H9 (cell line): ENCODE measurements at regions not wholly inside any gene's neighbourhood (a gene's known extent, or its start where the extent isn't known, plus 50 kb on each side); places are given as distances from the start of the nearest gene placed in this dataset.

Experiments
- DNase-seq: peaks from one replicate; pipeline ENCODE4 v3.0.0-alpha.2; 2017
- H2AFZ ChIP-seq: one replicate; pipeline ENCODE4 v1.6.1; 2013; ENCODE audit warnings: mild to moderate bottlenecking, low read length, control low read depth, moderate library complexity
- H2AK5ac ChIP-seq: 2 replicates; pipeline ENCODE4 v1.6.1; 2013; ENCODE audit warnings: low read length, control low read depth, mixed read lengths; ENCODE audit not compliant: insufficient read length
- H2BK120ac ChIP-seq: one replicate; pipeline ENCODE4 v1.6.1; 2013; ENCODE audit warnings: low read depth, mild to moderate bottlenecking, low read length, control low read depth, inconsistent platforms; ENCODE audit not compliant: poor library complexity, severe bottlenecking
- H2BK12ac ChIP-seq: 2 replicates; pipeline ENCODE4 v1.6.1; 2013; ENCODE audit warnings: low read length, control low read depth, mixed read lengths, low read depth; ENCODE audit not compliant: insufficient read length
- H2BK15ac ChIP-seq: 2 replicates; pipeline ENCODE4 v1.6.1; 2013; ENCODE audit warnings: low read depth, low read length, control low read depth
- H2BK20ac ChIP-seq: one replicate; pipeline ENCODE4 v1.6.1; 2013; ENCODE audit warnings: low read depth, mild to moderate bottlenecking, low read length, control low read depth, inconsistent platforms; ENCODE audit not compliant: poor library complexity, severe bottlenecking
- H2BK5ac ChIP-seq: 2 replicates; pipeline ENCODE4 v1.6.1; 2013; ENCODE audit warnings: low read length, control low read depth, mixed read lengths; ENCODE audit not compliant: insufficient read length
- H3K14ac ChIP-seq: 2 replicates; pipeline ENCODE4 v1.6.1; 2013; ENCODE audit warnings: low read length, control low read depth; ENCODE audit not compliant: insufficient read depth
- H3K18ac ChIP-seq: 2 replicates; pipeline ENCODE4 v1.6.1; 2013; ENCODE audit warnings: low read depth, mild to moderate bottlenecking, mixed read lengths, low read length, control low read depth; ENCODE audit not compliant: insufficient read length
- H3K23ac ChIP-seq: 2 replicates; pipeline ENCODE4 v1.6.1; 2013; ENCODE audit warnings: low read length, control low read depth, mixed read lengths, low read depth; ENCODE audit not compliant: insufficient read length
- H3K23me2 ChIP-seq: 2 replicates; pipeline ENCODE4 v1.6.1; 2013; ENCODE audit warnings: low read depth, mild to moderate bottlenecking, mixed read lengths, low read length, control low read depth; ENCODE audit not compliant: insufficient read length, poor library complexity, severe bottlenecking
- H3K27ac ChIP-seq: 2 replicates; pipeline ENCODE4 v1.5.1; 2013; ENCODE audit warnings: low read length, control low read depth, mixed read lengths, low read depth; ENCODE audit not compliant: insufficient read length
- H3K27me3 ChIP-seq: 2 replicates; pipeline ENCODE4 v1.6.1; 2013; ENCODE audit warnings: low read length, control low read depth, inconsistent platforms; ENCODE audit not compliant: insufficient read depth
- H3K4ac ChIP-seq: 2 replicates; pipeline ENCODE4 v1.6.1; 2013; ENCODE audit warnings: low read depth, mild to moderate bottlenecking, control low read depth, inconsistent platforms, low read length, moderate library complexity
- H3K4me1 ChIP-seq: 2 replicates; pipeline ENCODE4 v1.6.1; 2013; ENCODE audit warnings: low read length, control low read depth, inconsistent platforms; ENCODE audit not compliant: insufficient read depth
- H3K4me2 ChIP-seq: 2 replicates; pipeline ENCODE4 v1.6.1; 2013; ENCODE audit warnings: low read length, control low read depth, mixed read lengths; ENCODE audit not compliant: insufficient read length, insufficient read depth
- H3K56ac ChIP-seq: 2 replicates; pipeline ENCODE4 v1.6.1; 2013; ENCODE audit warnings: low read depth, mild to moderate bottlenecking, mixed read lengths, low read length, control low read depth; ENCODE audit not compliant: insufficient read length
- H3K79me1 ChIP-seq: 2 replicates; pipeline ENCODE4 v1.6.1; 2013; ENCODE audit warnings: low read depth, mild to moderate bottlenecking, moderate library complexity, low read length, control low read depth, inconsistent platforms; ENCODE audit not compliant: insufficient read depth, poor library complexity, severe bottlenecking
- H3K79me2 ChIP-seq: 2 replicates; pipeline ENCODE4 v1.6.1; 2013; ENCODE audit warnings: low read length, control low read depth, inconsistent platforms; ENCODE audit not compliant: insufficient read depth
- H3K9ac ChIP-seq: 2 replicates; pipeline ENCODE4 v1.6.1; 2013; ENCODE audit warnings: low read length, control low read depth, mixed read lengths; ENCODE audit not compliant: insufficient read length; ENCODE audit errors: extremely low read depth
- H3K9me3 ChIP-seq: one replicate; pipeline ENCODE4 v1.6.1; 2013; ENCODE audit warnings: low read depth, low read length, inconsistent platforms; ENCODE audit not compliant: control insufficient read depth
- H3T11ph ChIP-seq: one replicate; pipeline ENCODE4 v1.6.1; 2013; ENCODE audit warnings: mild to moderate bottlenecking, low read length, control low read depth, inconsistent platforms
- H4K20me1 ChIP-seq: one replicate; pipeline ENCODE4 v1.6.1; 2013; ENCODE audit not compliant: control insufficient read depth, insufficient read length, insufficient read depth
- H4K5ac ChIP-seq: 2 replicates; pipeline ENCODE4 v1.6.1; 2013; ENCODE audit warnings: low read depth, mild to moderate bottlenecking, mixed read lengths, low read length, control low read depth; ENCODE audit not compliant: insufficient read length
- H4K8ac ChIP-seq: replicated peaks from 2 replicates; pipeline ENCODE4 v1.6.1; 2013; ENCODE audit warnings: low read length, control low read depth, mixed read lengths, low read depth; ENCODE audit not compliant: insufficient read length
- H4K91ac ChIP-seq: 2 replicates; pipeline ENCODE4 v1.6.1; 2013; ENCODE audit warnings: low read depth, mild to moderate bottlenecking, moderate library complexity, mixed read lengths, low read length, control low read depth; ENCODE audit not compliant: insufficient read length
- H3K27ac Mint-ChIP-seq, 3 experiments: 2 replicates in 2 of 3; 3 replicates in 1 of 3; pipeline ENCODE4 v1.8.0; 2020 to 2021; ENCODE audit warnings: mixed read lengths in 3 of 3, mild to moderate bottlenecking in 1 of 3, moderate library complexity in 1 of 3
- H3K27me3 Mint-ChIP-seq: 2 replicates; pipeline ENCODE4 v1.8.0; 2021; ENCODE audit warnings: low read depth, mild to moderate bottlenecking, moderate library complexity, mixed read lengths
- H3K36me3 Mint-ChIP-seq, 3 experiments: 2 replicates in 2 of 3; 3 replicates in 1 of 3; pipeline ENCODE4 v1.8.0; 2020 to 2021; ENCODE audit warnings: low read depth in 3 of 3, mixed read lengths in 3 of 3; ENCODE audit not compliant: insufficient read depth in 1 of 3
- H3K4me1 Mint-ChIP-seq, 2 experiments: 2 replicates each; pipeline ENCODE4 v1.8.0; 2020; ENCODE audit warnings: mixed read lengths in 2 of 2
- H3K4me3 Mint-ChIP-seq, 2 experiments: 2 replicates in 1 of 2; 3 replicates in 1 of 2; pipeline ENCODE4 v1.8.0; 2020 to 2021; ENCODE audit warnings: mild to moderate bottlenecking in 2 of 2, mixed read lengths in 2 of 2, moderate library complexity in 1 of 2
- H3K9me3 Mint-ChIP-seq, 2 experiments: 2 replicates in 1 of 2; 3 replicates in 1 of 2; pipeline ENCODE4 v1.8.0; 2020; ENCODE audit warnings: mild to moderate bottlenecking in 2 of 2, mixed read lengths in 2 of 2, moderate library complexity in 1 of 2
- WGBS: extraction: QIAGEN DNeasy Blood & Tissue Kit; methylation state at CpG from one replicate; pipeline ENCODE4 v1.1.7; 2013; ENCODE audit warnings: missing lambda C conversion rate, low lambda C conversion rate, mixed read lengths; ENCODE audit not compliant: insufficient read length; ENCODE audit errors: extremely low coverage; 5-methylcytosine and 5-hydroxymethylcytosine counted together
- TF ChIP-seq, protein P1 (sequence below): fragments of 200-600 bp; sonication (generic); conservative IDR thresholded peaks from 3 replicates; pipeline ENCODE4 v1.8.0; 2021; ENCODE audit warnings: antibody characterized with exemption, mild to moderate bottlenecking

DNA sequence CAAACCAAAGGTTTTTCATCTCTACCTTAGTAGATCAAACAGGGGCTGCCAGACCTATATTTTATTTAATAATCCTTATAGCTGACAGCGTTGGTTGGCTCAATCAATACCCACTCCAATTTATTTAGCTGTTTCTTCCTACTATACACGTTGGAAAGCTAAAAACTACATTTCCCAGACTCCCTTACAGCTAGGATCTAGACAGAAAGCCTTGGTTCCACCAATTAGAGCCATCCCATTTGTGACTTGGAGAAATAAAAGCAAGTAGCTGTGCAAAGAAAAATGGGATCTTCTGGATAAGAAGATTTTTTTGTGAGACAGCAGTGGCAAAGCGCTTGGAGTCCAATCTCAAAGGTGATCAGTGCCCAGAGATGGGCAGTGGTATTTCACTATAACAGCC lies 331.3 kb upstream of the MEIS1 start:
- no peak overlapping the region for H3K4ac ChIP-seq
- no peak overlapping the region for H2BK5ac ChIP-seq
- no peaks in the 10 kb centered on the region for H3K9me3 Mint-ChIP-seq
- no peak overlapping the region for H3K27ac ChIP-seq
- H2AFZ ChIP-seq = no peak overlapping the region
- H3K9ac ChIP-seq = no peak overlapping the region
- H2BK15ac ChIP-seq = no peak overlapping the region
- no peak overlapping the region for H3K23ac ChIP-seq
- H4K20me1 ChIP-seq = no peaks in the 10 kb centered on the region
- no peak overlapping the region for H2BK12ac ChIP-seq
- no peak overlapping the region for H3K4me3 Mint-ChIP-seq
- H3K79me1 ChIP-seq = no peaks in the 10 kb centered on the region
- no peaks in the 10 kb centered on the region; a peak in 1 of 7 replicates for H3K36me3 Mint-ChIP-seq
- H4K91ac ChIP-seq = no peak overlapping the region
- no peak for DNase-seq
- H3K27me3 ChIP-seq = no peaks in the 10 kb centered on the region
- H3K4me1 ChIP-seq = no peaks in the 10 kb centered on the region
- TF ChIP-seq, protein P1, sequence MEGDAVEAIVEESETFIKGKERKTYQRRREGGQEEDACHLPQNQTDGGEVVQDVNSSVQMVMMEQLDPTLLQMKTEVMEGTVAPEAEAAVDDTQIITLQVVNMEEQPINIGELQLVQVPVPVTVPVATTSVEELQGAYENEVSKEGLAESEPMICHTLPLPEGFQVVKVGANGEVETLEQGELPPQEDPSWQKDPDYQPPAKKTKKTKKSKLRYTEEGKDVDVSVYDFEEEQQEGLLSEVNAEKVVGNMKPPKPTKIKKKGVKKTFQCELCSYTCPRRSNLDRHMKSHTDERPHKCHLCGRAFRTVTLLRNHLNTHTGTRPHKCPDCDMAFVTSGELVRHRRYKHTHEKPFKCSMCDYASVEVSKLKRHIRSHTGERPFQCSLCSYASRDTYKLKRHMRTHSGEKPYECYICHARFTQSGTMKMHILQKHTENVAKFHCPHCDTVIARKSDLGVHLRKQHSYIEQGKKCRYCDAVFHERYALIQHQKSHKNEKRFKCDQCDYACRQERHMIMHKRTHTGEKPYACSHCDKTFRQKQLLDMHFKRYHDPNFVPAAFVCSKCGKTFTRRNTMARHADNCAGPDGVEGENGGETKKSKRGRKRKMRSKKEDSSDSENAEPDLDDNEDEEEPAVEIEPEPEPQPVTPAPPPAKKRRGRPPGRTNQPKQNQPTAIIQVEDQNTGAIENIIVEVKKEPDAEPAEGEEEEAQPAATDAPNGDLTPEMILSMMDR = no peak
- H3K4me2 ChIP-seq = no peak overlapping the region
- H2AK5ac ChIP-seq = no peak overlapping the region
- H3T11ph ChIP-seq = no peak overlapping the region
- H4K5ac ChIP-seq = no peak overlapping the region
- H3K79me2 ChIP-seq = no peaks in the 10 kb centered on the region
- no peaks in the 10 kb centered on the region for H3K23me2 ChIP-seq
- H3K9me3 ChIP-seq = no peaks in the 10 kb centered on the region
- WGBS = no CpG with 5 or more reads among the region's 3 CpGs
- no peaks in the 10 kb centered on the region for H3K27me3 Mint-ChIP-seq
- H2BK120ac ChIP-seq = no peak overlapping the region
- no peak overlapping the region for H3K14ac ChIP-seq
- no peak overlapping the region for H3K18ac ChIP-seq
- H3K4me1 Mint-ChIP-seq = peaks cover 0 to 9% of the 10 kb centered on the region in 2 experiments; a peak in 3 of 4 replicates
- no peak overlapping the region for H3K56ac ChIP-seq
- H4K8ac ChIP-seq = no peak overlapping the region
- H3K27ac Mint-ChIP-seq = no peak overlapping the region
- no peak overlapping the region for H2BK20ac ChIP-seq
